ENCODE measurements at regions not wholly inside any gene's neighbourhood (a gene's known extent, or its start where the extent isn't known, plus 50 kb on each side); places are given as distances from the start of the nearest gene placed in this dataset.

- TF ChIP-seq CTCF (IDR thresholded peaks at IDR 0.05; ENCODE audit: control extremely low read depth in 1 of 3, insufficient read depth in 1 of 3, low read depth in 1 of 3, low read length in 3 of 3) (no peak), CHD7 (IDR thresholded peaks at IDR 0.05; ENCODE audit: insufficient replicate concordance, low read length) (no peak), TEAD4 (IDR thresholded peaks at IDR 0.05; ENCODE audit: low read depth, low read length) (no peak), YY1 (IDR thresholded peaks at IDR 0.05; ENCODE audit: low read depth, low read length) (no peak), SP1 (IDR thresholded peaks at IDR 0.05; ENCODE audit: low read depth, low read length) (no peak), POLR2AphosphoS5 (IDR thresholded peaks at IDR 0.05; ENCODE audit: low read depth, low read length) (no peak), POLR2A (IDR thresholded peaks at IDR 0.05; ENCODE audit: control extremely low read depth in 1 of 2, low read depth in 2 of 2, low read length in 2 of 2) (no peak), RFX5 (IDR thresholded peaks at IDR 0.05; ENCODE audit: borderline replicate concordance, low read depth, low read length) (no peak)
Observed at GRCh38 chr12:107533218-107533617, 152.4 kb upstream of the PWP1 start.

All from H1 (cell line).